Activated CD4-positive, alpha-beta T cell treated with anti-CD3 and anti-CD28 coated beads, Interleukin-2, amount 10 ng/mL, durations not matched to agents 24 days and 14 days (primary cell): ENCODE measurements at regions not wholly inside any gene's neighbourhood (a gene's known extent, or its start where the extent isn't known, plus 50 kb on each side); places are given as distances from the start of the nearest gene placed in this dataset.
"Not testable (repeated sequence)": the region's sequence is repeated elsewhere in the genome, so short reads cannot be mapped to it uniquely, and the experiment has no call there.

ENCODE experiments used
- DNase-seq: peaks from one replicate; pipeline ENCODE4 v3.0.0; 2022
- H3K27ac Mint-ChIP-seq: one replicate; pipeline ENCODE4 v1.8.0; 2022; ENCODE audit warnings: mild to moderate bottlenecking, mixed read lengths
- H3K27me3 Mint-ChIP-seq: one replicate; pipeline ENCODE4 v1.8.0; 2022; ENCODE audit warnings: mixed read lengths
- H3K36me3 Mint-ChIP-seq: one replicate; pipeline ENCODE4 v1.8.0; 2022; ENCODE audit warnings: low read depth, mild to moderate bottlenecking, mixed read lengths
- H3K4me1 Mint-ChIP-seq: one replicate; pipeline ENCODE4 v1.8.0; 2021; ENCODE audit warnings: mixed read lengths
- H3K4me3 Mint-ChIP-seq: one replicate; pipeline ENCODE4 v1.8.0; 2022; ENCODE audit warnings: mild to moderate bottlenecking, moderate library complexity, mixed read lengths
- H3K9me3 Mint-ChIP-seq: one replicate; pipeline ENCODE4 v1.8.0; 2021; ENCODE audit warnings: mixed read lengths
- intact Hi-C: fragments of 100-400 bp; cut with micrococcal nuclease; formaldehyde crosslinking; loops from one replicate; pipeline ENCODE4 v1.15.1; 2023

GRCh38 chr3:87848003-87848402 lies 210.8 kb downstream of the CGGBP1 start:
- H3K36me3 Mint-ChIP-seq: no peaks in the 10 kb centered on the region
- H3K4me3 Mint-ChIP-seq: no peak overlapping the region
- no peaks in the 10 kb centered on the region for H3K9me3 Mint-ChIP-seq
- no peak overlapping the region for H3K27ac Mint-ChIP-seq
- no peaks in the 10 kb centered on the region for H3K27me3 Mint-ChIP-seq
- DNase-seq: no peak
- intact Hi-C loops: no loop called here
- H3K4me1 Mint-ChIP-seq: no peaks in the 10 kb centered on the region

- H3K27me3 Mint-ChIP-seq: no peaks in the 10 kb centered on the region
- no peaks in the 10 kb centered on the region for H3K9me3 Mint-ChIP-seq
- intact Hi-C loops: no loop called here
- DNase-seq: no peak
- no peaks in the 10 kb centered on the region for H3K4me1 Mint-ChIP-seq
- H3K4me3 Mint-ChIP-seq: no peak overlapping the region
- no peak overlapping the region for H3K27ac Mint-ChIP-seq
- no peaks in the 10 kb centered on the region for H3K36me3 Mint-ChIP-seq
These were observed 221.7 kb downstream of the CGGBP1 start for GRCh38 chr3:87837076-87837475.

- intact Hi-C loops: no loop called here
- Mint-ChIP-seq H3K9me3 (no peaks in the 10 kb centered on the region), H3K27ac (no peak overlapping the region), H3K4me1 (no peaks in the 10 kb centered on the region), H3K4me3 (no peak overlapping the region), H3K27me3 (no peaks in the 10 kb centered on the region), H3K36me3 (no peaks in the 10 kb centered on the region)
- DNase-seq: no peak
These were observed 222.8 kb downstream of the CGGBP1 start for GRCh38 chr3:87836026-87836425.

GRCh38 chr3:87835236-87835635 lies 223.6 kb downstream of the CGGBP1 start:
- H3K27me3 Mint-ChIP-seq: no peaks in the 10 kb centered on the region
- H3K4me3 Mint-ChIP-seq: no peak overlapping the region
- H3K36me3 Mint-ChIP-seq: no peaks in the 10 kb centered on the region
- H3K27ac Mint-ChIP-seq: no peak overlapping the region
- no peaks in the 10 kb centered on the region for H3K9me3 Mint-ChIP-seq
- intact Hi-C loops: no loop called here
- DNase-seq: no peak
- no peaks in the 10 kb centered on the region for H3K4me1 Mint-ChIP-seq

GRCh38 chr3:87834327-87834726 lies 224.5 kb downstream of the CGGBP1 start:
- Mint-ChIP-seq H3K9me3 (no peaks in the 10 kb centered on the region), H3K36me3 (no peaks in the 10 kb centered on the region), H3K4me3 (no peak overlapping the region), H3K27me3 (no peaks in the 10 kb centered on the region), H3K4me1 (no peaks in the 10 kb centered on the region), H3K27ac (no peak overlapping the region)
- intact Hi-C loops: no loop called here
- no peak for DNase-seq

GRCh38 chr3:87833039-87833377 lies 225.8 kb downstream of the CGGBP1 start:
- intact Hi-C loops: no loop called here
- Mint-ChIP-seq H3K4me3 (no peak overlapping the region), H3K27ac (no peak overlapping the region), H3K36me3 (no peaks in the 10 kb centered on the region), H3K27me3 (no peaks in the 10 kb centered on the region), H3K9me3 (no peaks in the 10 kb centered on the region), H3K4me1 (no peaks in the 10 kb centered on the region)
- no peak for DNase-seq

GRCh38 chr3:87828046-87828445 lies 230.8 kb downstream of the CGGBP1 start:
- H3K4me1 Mint-ChIP-seq: no peaks in the 10 kb centered on the region
- no peaks in the 10 kb centered on the region for H3K9me3 Mint-ChIP-seq
- no peaks in the 10 kb centered on the region for H3K36me3 Mint-ChIP-seq
- H3K27me3 Mint-ChIP-seq: no peaks in the 10 kb centered on the region
- no peak overlapping the region for H3K4me3 Mint-ChIP-seq
- no peak for DNase-seq
- H3K27ac Mint-ChIP-seq: no peak overlapping the region
- intact Hi-C loops: no loop called here

- H3K27ac Mint-ChIP-seq: no peak overlapping the region
- H3K4me1 Mint-ChIP-seq: no peaks in the 10 kb centered on the region
- H3K36me3 Mint-ChIP-seq: no peaks in the 10 kb centered on the region
- H3K27me3 Mint-ChIP-seq: no peaks in the 10 kb centered on the region
- H3K9me3 Mint-ChIP-seq: no peaks in the 10 kb centered on the region
- no peak overlapping the region for H3K4me3 Mint-ChIP-seq
- intact Hi-C loops: no loop called here
- no peak for DNase-seq
These were observed 236.2 kb downstream of the CGGBP1 start for GRCh38 chr3:87822563-87822962.

- H3K9me3 Mint-ChIP-seq, H3K4me3 Mint-ChIP-seq, intact Hi-C loops, H3K4me1 Mint-ChIP-seq, H3K27ac Mint-ChIP-seq, H3K36me3 Mint-ChIP-seq, H3K27me3 Mint-ChIP-seq, DNase-seq: not testable (repeated sequence)
These were observed 245.3 kb downstream of the CGGBP1 start for GRCh38 chr3:87813503-87813902.

- H3K27ac Mint-ChIP-seq: no peak overlapping the region
- intact Hi-C loops: no loop called here
- no peaks in the 10 kb centered on the region for H3K4me1 Mint-ChIP-seq
- peaks cover 3% of the 10 kb centered on the region for H3K27me3 Mint-ChIP-seq
- H3K9me3 Mint-ChIP-seq: no peaks in the 10 kb centered on the region
- no peaks in the 10 kb centered on the region for H3K36me3 Mint-ChIP-seq
- no peak overlapping the region for H3K4me3 Mint-ChIP-seq
- DNase-seq: no peak
These were observed 246.9 kb downstream of the CGGBP1 start for GRCh38 chr3:87811953-87812352.

GRCh38 chr3:87810452-87811016 lies 248.3 kb downstream of the CGGBP1 start:
- Mint-ChIP-seq H3K4me1 (peaks cover 4% of the 10 kb centered on the region), H3K27ac (no peak overlapping the region), H3K9me3 (no peaks in the 10 kb centered on the region), H3K36me3 (no peaks in the 10 kb centered on the region), H3K27me3 (peaks cover 8% of the 10 kb centered on the region), H3K4me3 (no peak overlapping the region)
- intact Hi-C loops: no loop called here
- DNase-seq: no peak

- Mint-ChIP-seq H3K36me3 (no peaks in the 10 kb centered on the region), H3K9me3 (no peaks in the 10 kb centered on the region), H3K4me1 (peaks cover 4% of the 10 kb centered on the region), H3K4me3 (no peak overlapping the region), H3K27ac (no peak overlapping the region), H3K27me3 (peaks cover 14% of the 10 kb centered on the region)
- intact Hi-C loops: no loop called here
- no peak for DNase-seq
These were observed 253.1 kb downstream of the CGGBP1 start for GRCh38 chr3:87805670-87806069.

- peaks cover 5% of the 10 kb centered on the region for H3K4me1 Mint-ChIP-seq
- no peak for DNase-seq
- H3K27me3 Mint-ChIP-seq: peaks cover 21% of the 10 kb centered on the region
- H3K27ac Mint-ChIP-seq: no peak overlapping the region
- no peaks in the 10 kb centered on the region for H3K36me3 Mint-ChIP-seq
- intact Hi-C loops: no loop called here
- no peaks in the 10 kb centered on the region for H3K9me3 Mint-ChIP-seq
- H3K4me3 Mint-ChIP-seq: no peak overlapping the region
These were observed 257.4 kb downstream of the CGGBP1 start for GRCh38 chr3:87801409-87801808.

- peaks cover 5% of the 10 kb centered on the region for H3K9me3 Mint-ChIP-seq
- no peak overlapping the region for H3K27ac Mint-ChIP-seq
- no peak overlapping the region for H3K4me3 Mint-ChIP-seq
- H3K4me1 Mint-ChIP-seq: peaks cover 8% of the 10 kb centered on the region
- intact Hi-C loops: no loop called here
- no peak for DNase-seq
- no peaks in the 10 kb centered on the region for H3K36me3 Mint-ChIP-seq
- peaks cover 26% of the 10 kb centered on the region for H3K27me3 Mint-ChIP-seq
These were observed 258.3 kb downstream of the CGGBP1 start for GRCh38 chr3:87800516-87800915.

- H3K4me1 Mint-ChIP-seq: peaks cover 8% of the 10 kb centered on the region
- no peaks in the 10 kb centered on the region for H3K36me3 Mint-ChIP-seq
- peaks cover 42% of the 10 kb centered on the region for H3K27me3 Mint-ChIP-seq
- no peak overlapping the region for H3K4me3 Mint-ChIP-seq
- peaks cover 5% of the 10 kb centered on the region for H3K9me3 Mint-ChIP-seq
- no peak overlapping the region for H3K27ac Mint-ChIP-seq
- DNase-seq: no peak
- intact Hi-C loops: no loop called here
These were observed 260.2 kb downstream of the CGGBP1 start for GRCh38 chr3:87798567-87798947.
